T-helper 2 cell (primary cell): ENCODE measurements at regions not wholly inside any gene's neighbourhood (a gene's known extent, or its start where the extent isn't known, plus 50 kb on each side); places are given as distances from the start of the nearest gene placed in this dataset.
"Not testable (repeated sequence)": the region's sequence is repeated elsewhere in the genome, so short reads cannot be mapped to it uniquely, and the experiment has no call there.

Experiments used
- DNase-seq, 5 experiments: peaks; one replicate each; pipeline versions ENCODE4 v3.0.0 to v3.0.0-alpha.2; 2012 to 2022

DNA sequence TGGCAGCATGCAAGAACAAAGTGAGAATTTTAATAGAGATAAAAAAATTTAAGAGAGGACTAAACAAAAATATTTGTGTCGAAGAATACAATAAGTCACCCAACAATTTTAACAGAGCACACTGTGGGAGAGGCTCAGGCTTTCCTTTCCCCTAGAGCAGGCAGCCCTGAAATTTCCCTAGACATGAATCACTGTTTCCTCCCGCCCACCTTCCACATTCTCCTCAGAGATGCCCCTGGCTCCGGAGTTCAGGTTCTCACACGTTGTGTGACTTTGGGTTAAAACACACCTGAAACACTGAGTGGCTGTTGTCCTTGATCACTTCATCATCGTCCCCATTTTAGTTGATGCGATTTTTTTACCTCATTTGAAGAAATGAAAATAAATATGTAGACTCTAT lies 1231.1 kb downstream of the TMEM121 start:
- DNase-seq, result not testable (repeated sequence)

GRCh38 chr14:106761886-106762816 lies 1235.8 kb downstream of the TMEM121 start:
- DNase-seq, result peak in 1 of 5 experiments; percentile 60

DNA sequence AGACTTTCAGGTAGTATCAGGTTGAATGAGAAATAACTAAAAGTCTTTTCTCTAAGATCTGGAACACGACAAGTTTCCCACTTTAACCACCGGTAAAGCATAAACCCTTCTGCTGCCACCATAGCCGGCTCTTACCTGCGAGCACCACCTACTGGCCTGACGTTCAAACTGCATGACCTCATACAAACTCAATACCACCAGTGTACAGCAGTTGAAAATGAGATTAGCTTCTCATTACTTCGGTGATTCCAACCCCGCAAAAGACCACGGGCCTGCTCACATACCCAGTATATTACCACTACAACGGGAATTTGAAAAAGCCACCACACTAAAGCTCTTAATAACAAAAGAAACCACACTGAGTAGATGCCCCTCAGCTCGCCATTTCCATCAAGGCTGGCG lies 1238.6 kb downstream of the TMEM121 start:
- DNase-seq, result peak in 2 of 5 experiments; percentile 13 to 76

- no peak for DNase-seq
These were observed 1239.8 kb downstream of the TMEM121 start for GRCh38 chr14:106766145-106766544.

GRCh38 chr14:106766551-106767277 lies 1240.3 kb downstream of the TMEM121 start:
- DNase-seq, result peak in 3 of 5 experiments; percentile 30 to 83 (median 37)

DNA sequence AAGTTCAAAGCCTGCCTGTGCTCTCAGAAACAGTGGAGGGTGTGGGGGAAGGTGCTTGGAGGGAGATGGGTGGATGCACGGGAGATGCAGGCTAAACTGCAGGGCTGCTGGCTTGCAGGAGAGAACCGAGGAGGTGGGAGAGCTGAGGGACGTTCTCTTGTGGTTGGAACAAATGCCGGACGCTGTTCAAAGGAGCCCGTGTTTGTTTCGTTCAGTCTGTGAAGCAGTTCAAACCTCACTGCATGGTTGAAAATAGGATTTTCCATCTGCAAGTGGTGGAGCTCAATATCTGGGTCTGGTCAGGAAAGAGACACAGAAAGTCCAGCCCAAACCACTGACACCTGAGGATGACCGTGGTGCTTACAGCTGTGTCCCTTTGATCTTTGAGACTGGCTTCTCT lies 1241.8 kb downstream of the TMEM121 start:
- not testable (repeated sequence) for DNase-seq

GRCh38 chr14:106768972-106769700 lies 1242.8 kb downstream of the TMEM121 start:
- peak in 1 of 5 experiments; percentile 81 for DNase-seq

- peak in 1 of 5 experiments; percentile 87 for DNase-seq
These were observed 1243.8 kb downstream of the TMEM121 start for GRCh38 chr14:106770158-106770672.

DNA sequence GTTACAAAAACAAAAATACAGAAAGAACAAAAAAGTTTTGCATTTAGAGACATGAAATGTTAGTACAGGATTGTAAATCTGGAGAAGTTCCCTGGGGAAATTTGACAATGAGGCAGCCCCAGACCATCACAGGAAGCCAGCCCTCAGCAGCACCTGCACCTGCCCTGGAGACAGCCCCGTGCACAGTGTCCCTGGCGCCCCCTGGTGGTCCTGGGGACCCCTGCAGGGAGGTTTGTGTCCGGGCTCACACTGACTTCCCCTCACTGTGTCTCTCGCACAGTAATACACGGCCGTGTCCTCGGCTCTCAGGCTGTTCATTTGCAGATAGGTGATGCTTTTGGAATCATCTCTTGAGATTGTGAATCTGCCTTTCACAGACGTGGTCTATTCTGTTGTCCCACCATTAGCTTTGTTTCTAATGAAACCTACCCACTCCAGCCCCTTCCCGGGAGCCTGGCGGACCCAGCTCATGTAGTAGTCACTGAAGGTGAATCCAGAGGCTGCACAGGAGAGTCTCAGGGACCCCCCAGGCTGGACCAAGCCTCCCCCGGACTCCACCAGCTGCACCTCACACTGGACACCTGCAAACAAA lies 1248.6 kb downstream of the TMEM121 start:
- peak; percentile 42 to 76 (median 62) for DNase-seq

DNA sequence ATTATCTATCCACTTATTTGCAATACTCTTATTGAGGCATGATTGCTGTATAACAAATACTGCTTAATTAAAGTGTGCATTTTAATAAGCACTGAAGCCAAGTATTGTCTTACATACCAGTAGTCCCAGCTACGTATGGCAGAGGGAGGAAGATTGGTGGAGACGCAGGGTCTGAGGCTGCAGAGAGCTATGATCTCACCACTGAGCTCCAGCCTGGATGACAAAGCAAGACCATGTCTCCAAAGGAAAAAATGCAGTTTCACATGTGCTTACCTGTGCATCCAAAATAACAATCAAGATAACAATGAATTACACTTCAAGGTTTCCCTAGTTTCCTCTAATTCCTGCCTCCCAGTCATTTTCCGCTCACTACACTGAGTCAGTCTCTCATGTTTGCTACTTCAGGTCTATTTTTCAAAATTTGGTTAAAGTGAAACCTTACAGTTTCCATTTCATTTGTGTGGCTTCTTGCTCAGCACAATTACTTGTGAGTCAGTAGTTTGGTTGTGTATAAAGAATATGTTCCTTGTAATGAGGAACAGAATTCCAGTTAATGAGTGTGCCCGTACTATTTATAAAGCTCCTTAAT lies 1250.1 kb downstream of the TMEM121 start:
- DNase-seq, result peak in 1 of 5 experiments; percentile 42

GRCh38 chr14:106778986-106779385 lies 1252.6 kb downstream of the TMEM121 start:
- no peak for DNase-seq

DNA sequence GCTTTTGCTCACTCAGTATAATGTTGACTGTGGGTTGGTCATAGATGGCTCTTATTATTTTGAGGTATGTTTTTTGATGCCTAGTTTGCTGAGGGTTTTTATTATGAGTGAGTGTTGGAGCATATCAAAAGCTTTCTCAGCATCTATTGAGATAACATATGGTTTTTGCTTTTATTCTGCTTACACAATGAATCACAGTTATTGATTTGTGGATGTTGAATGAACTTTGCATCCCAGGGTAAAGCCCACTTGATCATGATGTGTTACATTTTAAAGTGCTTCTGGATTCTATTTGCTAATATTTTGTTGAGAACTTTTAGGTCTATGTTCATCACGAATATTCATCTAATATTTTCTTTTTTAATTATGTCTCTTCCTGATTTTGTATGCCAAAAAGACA lies 1260.3 kb downstream of the TMEM121 start:
- no peak for DNase-seq

GRCh38 chr14:106787626-106788025 lies 1261.2 kb downstream of the TMEM121 start:
- DNase-seq, result no peak

GRCh38 chr14:106788534-106788933 lies 1262.2 kb downstream of the TMEM121 start:
- no peak for DNase-seq

- DNase-seq, result no peak
These were observed 1262.9 kb downstream of the TMEM121 start for GRCh38 chr14:106789318-106789717.

DNA sequence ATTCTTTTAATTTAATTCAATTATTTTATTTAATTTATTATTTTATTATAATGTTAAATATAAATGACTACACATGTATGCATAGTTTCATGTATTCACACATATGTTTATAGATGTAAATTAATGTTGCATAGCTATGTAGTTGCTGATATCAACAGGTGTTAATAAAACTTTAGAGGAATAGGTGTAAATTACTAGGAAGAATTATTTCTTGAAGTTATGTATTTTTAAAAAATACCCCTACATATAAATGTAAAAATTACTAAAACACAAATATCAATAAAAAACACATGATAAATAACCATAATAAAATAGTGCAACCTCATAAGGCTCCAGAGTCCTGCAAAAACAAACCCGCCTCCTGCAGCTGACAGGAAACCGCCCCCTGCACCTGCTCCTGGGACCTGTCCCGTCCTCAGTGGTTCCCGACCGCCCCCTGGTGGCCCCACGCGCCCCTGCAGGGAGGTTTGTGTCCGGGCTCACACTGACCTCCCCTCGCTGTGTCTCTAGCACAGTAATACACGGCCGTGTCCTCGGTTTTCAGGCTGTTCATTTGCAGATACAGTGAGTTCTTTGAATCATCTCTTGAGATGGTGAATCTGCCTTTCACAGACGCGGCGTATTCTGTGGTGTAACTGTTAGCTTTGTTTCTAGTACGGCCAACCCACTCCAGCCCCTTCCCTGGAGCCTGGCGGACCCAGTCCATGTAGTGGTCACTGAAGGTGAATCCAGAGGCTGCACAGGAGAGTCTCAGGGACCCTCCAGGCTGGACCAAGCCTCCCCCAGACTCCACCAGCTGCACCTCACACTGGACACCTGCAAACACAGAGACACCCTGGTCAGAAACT lies 1264.0 kb downstream of the TMEM121 start:
- peak; percentile 20 to 74 (median 51) for DNase-seq

DNA sequence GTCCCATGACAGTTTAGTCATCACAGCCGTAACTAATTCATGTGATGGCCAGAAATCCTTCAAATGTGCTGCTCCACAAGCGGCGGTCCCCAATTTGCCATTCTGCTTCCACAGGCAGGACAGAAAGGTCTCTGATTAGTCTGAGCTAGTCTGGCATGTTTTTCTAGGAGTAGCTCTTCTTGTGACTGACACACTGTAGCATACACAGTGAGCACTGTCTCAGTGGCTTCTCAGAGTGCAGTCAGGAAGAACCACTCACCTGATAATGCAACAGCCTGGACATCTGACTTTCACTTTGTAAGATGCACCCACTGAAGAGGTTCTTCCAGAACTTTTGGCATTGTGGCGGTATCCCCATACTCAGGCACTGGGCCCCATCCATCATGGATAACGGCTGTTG lies 1266.2 kb downstream of the TMEM121 start:
- no peak for DNase-seq

DNA sequence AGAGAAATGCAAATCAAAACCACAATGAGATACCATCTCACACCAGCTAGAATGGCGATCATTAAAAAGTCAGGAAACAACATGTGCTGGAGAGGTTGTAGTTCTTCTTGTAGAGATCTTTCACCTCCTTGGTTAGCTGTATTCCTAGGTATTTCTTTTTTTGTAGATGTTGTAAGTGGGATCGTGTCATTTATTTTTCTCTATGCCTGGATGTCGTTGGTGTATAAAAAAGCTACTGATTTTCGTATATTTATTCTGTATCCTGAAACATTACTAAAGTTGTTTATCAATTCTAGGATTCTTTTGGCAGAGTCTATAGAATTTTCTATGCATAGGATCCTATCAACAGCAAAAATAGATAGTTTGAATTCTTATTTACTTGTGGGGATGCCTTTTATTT lies 1271.8 kb downstream of the TMEM121 start:
- not testable (repeated sequence) for DNase-seq

GRCh38 chr14:106802413-106803364 lies 1276.3 kb downstream of the TMEM121 start:
- no peak for DNase-seq

GRCh38 chr14:106803379-106803778 lies 1277.0 kb downstream of the TMEM121 start:
- DNase-seq, result no peak
